Astrocyte of the hippocampus (primary cell): ENCODE measurements at regions not wholly inside any gene's neighbourhood (a gene's known extent, or its start where the extent isn't known, plus 50 kb on each side); places are given as distances from the start of the nearest gene placed in this dataset.

Source experiments
- DNase-seq: peaks from one replicate; pipeline ENCODE4 v3.0.0; 2011; ENCODE audit warnings: low read depth, low spot score

DNA sequence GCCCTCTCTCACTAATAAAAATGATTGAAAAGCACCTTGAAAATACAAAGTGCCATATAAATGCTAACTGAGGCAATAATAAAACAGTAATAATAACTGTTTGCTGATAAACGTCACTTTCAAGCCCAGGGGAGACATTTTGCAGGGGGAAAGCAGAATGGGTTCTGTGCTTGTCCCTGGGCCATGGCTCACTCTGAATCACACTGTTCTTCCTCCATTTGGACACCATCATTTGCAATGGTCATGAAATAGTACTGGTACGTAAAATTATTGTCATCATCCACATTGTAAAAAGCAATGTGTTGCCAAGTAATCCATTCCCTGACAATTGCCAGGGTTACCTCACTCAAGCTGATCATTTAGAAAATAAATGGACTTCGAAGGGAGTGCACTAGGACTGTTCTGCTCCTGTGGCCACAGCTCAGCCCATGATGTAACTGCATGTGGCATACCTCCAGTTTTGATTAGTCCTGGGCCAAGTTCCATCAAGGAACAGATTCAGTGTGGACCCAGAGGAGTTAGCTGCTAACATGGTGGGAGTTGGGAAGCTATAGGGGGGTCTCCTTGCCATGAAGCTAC is 508.8 kb upstream of the CELF4 start:
- DNase-seq, result no peak

- no peak for DNase-seq
Observed at GRCh38 chr18:38067821-38068220, 502.2 kb upstream of the CELF4 start.

DNA sequence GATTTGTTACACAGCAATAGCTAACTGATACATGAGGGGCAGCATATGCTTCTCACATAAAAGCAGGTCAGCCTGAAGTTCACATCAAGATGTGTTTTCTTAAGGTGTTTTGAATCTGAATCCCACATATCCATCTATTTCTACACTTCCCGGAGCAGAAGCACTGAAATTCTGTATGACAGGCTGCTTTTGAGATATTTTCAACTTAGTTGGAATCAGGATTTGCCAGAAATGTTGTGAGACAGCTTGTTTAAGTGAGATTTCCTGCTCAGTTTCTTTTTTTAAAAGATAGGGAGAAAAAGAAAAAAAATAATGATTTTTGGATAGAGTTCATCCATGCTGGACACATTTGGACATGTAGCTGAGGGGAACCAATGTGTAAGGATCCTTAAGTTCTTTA is 501.5 kb upstream of the CELF4 start:
- DNase-seq, result no peak

DNA sequence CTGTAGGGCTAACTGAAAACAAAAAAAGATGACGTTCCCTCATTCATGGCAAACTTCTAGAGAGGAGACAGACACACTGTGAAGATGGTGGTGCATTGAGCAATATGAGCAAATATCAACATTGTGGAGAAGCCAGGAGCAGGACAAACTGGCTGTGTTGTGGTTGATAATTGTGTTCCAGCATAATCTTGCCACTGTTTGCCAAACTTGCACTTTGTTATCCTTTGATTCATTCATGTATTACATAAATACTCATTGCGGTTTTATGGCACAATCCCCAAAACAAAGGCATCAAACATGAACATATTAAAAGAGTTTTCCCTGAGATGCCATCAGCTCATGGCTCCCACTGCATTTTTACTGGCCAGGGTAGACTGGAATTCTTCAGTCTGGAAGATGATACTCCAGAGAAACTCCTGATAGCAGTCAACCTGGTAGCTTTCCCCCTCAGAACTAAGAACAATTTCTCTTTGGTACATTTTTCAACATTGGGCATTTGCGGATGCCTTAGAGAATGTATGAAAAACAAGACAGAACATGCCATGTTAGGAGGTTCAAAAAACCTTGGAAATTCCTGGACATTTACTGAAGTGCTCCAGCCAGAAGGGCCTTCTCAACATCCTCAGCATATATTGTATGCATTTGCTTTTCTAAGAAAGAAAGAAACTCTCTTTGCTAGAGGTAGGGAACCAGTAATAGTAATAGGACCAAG is 487.4 kb upstream of the CELF4 start:
- no peak for DNase-seq

DNA sequence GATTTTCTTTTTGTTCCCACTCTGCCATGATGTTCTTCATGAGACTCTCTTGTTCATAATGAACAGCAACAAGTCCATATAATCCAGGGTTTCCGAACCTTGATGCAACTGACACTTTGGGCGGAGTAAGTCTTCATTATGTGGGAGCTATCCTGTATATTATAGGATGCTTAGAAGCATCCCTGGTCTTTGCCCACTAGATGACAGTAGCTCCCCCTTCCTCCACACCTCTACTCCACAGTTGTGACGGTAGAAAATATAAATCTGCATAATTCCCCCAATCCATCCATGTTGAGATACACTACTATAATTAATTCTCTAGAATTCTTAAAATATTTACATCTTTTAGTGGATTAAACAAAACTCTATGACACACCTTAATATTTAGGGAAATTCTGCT is 482.2 kb upstream of the CELF4 start:
- no peak for DNase-seq

- DNase-seq, result no peak
Observed at GRCh38 chr18:38046651-38047050, 481.1 kb upstream of the CELF4 start.

DNA sequence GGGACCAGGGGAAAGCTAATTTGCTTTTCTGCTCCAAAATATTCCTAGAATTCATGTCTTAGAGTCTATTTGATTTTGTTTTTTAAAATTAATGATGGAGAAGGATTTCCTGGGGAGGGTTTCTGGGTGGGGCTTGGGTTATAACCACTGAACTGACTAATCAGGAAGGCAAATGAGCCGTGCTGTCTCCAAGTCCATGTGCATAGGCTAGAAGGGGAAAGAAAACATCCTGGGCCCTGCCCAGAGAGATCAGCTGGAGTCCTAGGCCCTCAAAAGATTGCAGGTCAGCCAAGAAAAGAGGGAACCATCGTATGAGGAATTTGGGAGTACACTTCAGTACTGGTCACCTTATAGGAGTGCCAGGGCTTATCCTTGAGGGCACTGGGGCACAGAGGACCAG is 480.2 kb upstream of the CELF4 start:
- DNase-seq, result no peak

DNA sequence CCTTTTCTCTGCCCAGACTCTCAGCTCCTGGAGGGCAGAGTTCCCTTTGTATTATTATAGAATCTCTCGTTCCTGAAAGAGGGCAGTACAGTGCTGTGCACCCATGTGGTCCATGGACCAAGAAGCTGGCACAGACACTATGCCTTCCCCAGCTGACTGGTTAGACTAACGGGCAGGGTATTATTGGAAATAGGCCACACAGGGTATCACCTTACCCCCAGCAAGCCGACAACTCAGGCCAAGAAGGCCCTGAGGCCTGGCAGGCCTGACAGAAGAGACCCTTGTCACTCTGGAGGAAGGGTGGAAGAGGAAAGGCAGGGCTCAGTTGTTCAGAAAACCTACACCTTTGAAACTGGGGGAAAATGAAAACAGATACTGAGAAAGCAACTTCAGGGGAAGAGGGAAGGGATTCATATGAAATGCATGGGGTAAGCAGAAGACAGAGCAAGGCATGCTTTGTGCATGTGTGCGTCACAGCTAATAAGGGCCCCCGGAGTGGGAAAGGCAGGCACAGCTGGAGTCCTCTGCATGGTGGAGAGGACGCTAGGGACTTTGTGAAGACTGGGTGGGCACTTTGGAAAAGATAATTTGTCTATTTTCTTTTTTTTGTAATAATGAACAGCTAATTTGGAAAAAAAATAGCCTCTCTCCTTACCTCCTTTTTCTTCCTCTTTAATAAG is 476.8 kb upstream of the CELF4 start:
- no peak for DNase-seq

DNA sequence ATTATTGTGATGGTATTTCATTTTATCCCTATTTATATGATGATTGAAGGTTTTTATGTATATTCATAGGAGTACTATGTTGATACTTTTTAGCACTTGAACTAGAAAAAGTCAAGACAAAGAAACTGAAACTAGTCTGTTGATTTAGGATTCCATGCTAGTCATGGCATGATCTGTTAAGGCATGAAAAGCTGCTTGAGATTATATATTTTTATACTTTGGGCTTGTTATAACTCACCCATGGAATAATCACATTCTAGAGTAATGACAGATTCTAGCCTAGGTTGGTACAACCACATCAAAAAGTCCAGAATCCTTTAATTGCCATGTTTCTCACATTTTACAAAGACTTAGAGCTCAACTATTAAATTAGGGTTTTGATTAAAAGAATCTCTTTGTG is 472.6 kb upstream of the CELF4 start:
- no peak for DNase-seq

DNA sequence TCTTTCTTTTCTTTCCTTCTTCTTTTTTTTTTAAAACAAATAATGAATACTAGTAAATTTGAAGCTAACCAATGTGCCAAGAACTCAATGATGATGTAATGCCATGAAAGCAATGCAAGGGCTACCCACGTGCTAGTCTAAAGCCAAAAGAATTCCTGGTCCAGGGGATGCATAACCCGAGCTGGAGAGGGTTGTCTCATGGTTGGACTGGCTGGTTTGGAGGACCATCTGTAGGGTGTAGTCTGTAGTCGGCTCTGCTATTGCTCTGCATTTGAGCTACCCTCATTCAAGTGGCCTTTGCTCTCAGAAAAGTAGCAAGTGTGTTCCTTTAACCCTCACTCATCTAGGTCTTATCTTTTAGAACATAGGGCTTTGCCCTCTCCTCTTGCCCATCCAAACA is 469.6 kb upstream of the CELF4 start:
- no peak for DNase-seq

DNA sequence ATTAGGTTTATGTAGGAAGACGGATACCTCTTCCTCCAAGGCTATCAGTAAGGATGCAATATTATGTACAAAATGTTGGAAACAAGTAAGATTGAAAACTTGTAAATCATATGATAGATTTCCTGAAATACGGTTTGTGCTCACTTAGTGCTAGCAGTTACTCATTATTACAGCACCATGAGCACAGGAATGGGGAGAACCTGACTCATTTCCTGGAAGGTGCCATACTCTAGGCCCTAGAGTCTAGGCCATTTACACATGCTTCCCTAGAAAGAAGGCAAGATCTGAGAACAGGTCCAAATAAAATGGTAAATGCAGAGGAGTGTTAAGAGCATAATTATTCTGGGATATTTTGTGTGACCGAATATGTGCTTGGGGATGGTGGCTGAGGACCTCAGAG is 467.7 kb upstream of the CELF4 start:
- DNase-seq, result no peak

DNA sequence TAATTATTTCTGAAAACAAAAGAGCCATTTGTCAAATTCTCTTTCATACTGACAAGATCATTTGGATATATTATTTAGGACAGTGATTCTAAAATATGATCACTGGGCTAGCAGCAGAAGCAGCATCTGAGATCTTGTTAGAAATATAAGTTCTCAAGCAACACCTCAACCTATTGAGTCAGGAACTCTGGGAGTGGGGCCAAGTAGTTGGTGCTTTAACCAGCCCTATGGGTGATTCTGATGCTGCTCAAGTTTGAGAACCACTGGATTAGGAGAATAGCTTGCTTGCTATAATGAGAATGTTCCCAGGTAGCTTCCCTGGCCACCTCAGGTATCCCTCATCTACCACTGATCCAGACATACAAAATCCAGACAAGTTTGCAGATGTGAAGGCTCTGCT is 466.9 kb upstream of the CELF4 start:
- DNase-seq, result no peak

DNA sequence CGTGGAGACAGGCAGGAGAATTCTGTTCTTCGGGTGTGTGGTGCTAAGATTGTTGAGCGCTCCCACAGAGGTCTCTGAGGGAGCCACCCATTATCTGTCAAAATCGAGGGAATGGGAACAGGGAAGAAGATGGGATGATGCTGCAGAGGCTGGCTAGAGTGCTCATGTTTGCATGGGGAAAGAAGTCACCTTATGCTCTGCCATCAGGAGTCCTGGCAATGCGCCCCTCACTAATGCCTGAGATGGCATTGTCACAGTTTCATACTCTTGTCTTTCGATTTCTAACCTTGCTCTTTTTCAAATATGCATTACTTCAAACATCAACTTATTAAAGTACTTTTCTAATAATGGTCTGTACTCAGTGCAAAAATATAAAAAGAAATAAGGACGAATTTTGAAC is 463.3 kb upstream of the CELF4 start:
- DNase-seq, result no peak

- DNase-seq, result peak; percentile 77
Observed at GRCh38 chr18:38025433-38026038, 459.9 kb upstream of the CELF4 start.

DNA sequence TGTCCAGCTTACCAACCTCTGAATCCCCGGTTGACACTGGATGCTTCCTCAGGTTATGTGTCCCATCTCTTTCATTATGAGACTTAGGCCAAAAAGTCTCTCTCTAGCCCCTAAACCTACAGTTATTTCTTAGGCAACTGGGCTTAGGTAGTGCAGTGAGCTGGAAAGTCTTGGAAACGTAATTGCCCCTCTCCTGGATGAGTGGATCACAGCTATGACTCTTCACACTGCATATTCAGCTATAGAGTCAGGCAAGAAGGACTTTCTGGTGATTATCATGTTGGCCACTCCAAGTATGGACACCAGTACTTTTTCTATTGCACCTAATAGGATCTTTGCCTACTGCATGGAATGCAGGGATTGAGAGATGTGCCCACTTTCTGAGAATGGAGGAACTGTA is 458.3 kb upstream of the CELF4 start:
- no peak for DNase-seq

DNA sequence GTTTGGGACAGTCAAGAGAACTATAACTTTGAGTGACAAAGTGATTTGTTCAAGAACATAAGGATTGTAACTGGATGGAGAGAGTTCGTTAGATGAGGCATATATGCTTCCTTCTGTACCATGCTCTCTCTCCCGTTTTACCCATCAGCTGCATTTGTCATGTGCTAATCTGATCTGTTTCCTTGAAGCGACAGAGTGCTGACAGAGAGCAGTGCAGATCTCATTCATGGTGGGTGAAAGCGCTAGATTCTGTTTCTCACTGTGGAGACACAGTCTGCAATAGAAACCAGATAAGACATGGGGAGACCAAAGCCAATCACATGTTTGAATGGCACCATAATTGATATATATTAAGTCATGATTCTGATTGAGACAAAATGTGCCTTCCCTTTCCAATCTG is 456.6 kb upstream of the CELF4 start:
- no peak for DNase-seq

DNA sequence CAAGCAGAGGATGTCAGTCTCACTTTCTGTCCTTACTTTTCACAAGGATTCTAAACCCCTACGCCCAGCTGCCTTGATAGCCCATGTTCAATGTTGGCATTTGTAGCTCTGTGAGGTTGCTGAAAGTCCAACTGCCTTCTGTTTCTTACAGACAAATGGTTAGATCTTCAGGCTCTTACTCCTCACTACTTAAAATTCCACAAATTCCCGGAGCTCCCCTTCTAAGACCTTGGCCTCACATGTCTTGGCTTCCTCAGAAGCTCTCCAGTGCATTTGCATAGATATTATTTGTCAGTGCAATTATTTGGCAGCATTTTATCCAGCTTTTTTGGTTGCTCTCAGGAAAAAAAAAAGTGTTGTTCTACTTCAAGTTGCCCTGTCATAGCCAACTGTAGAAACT is 453.7 kb upstream of the CELF4 start:
- peak; percentile 54 for DNase-seq

GRCh38 chr18:38010971-38011857 is 445.6 kb upstream of the CELF4 start:
- DNase-seq, result no peak

- no peak for DNase-seq
Observed at GRCh38 chr18:38010037-38010436, 444.4 kb upstream of the CELF4 start.

- no peak for DNase-seq
Observed at GRCh38 chr18:38009320-38009719, 443.7 kb upstream of the CELF4 start.

DNA sequence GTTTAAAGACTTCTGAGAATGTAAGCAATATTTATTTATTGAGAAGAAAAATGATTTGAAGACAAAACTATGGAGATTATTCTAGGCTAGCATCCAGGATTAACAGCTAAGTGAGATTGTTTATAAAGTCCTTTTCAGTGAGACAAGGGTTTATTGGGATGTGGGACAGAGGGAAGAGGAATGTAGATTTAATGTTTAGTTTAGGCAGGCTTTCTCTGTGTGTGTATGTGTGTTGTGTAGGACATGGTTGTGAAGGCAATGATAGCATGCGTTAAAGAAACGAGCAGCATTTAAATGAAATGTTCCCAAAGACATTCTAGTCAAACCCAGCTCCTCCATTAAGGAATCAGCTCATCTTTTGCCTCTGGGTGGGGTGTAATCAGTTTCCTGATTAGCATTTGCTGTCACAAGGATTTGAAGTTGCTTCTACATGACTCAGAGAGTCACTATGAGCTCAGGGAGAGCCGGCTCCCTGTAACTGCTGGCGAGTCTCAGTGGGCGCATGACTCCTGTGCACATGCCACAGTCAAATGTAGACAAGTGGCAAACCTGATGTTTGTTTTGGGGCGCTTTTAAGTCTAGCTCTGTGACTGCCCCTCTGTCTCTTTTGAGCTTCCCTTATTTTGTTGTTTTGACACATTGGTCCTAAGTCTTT is 442.2 kb upstream of the CELF4 start:
- peak; percentile 51 for DNase-seq
